ENCODE measurements at regions not wholly inside any gene's neighbourhood (a gene's known extent, or its start where the extent isn't known, plus 50 kb on each side); places are given as distances from the start of the nearest gene placed in this dataset.

GRCh38 chr4:136931781-136932180, 600.5 kb downstream of the PCDH18 start:
- Histone ChIP-seq H3K9me3 (replicated peaks) (no peaks in the 10 kb centered on the region), H3K27ac (replicated peaks) (no peak overlapping the region), H3K27me3 (ENCODE audit: low read depth) (no peaks in the 10 kb centered on the region), H3K4me3 (no peak overlapping the region), H3K4me1 (no peaks in the 10 kb centered on the region), H3K36me3 (no peaks in the 10 kb centered on the region)
- DNase-seq = no peak
- TF ChIP-seq CTCF (IDR thresholded peaks at IDR 0.05; ENCODE audit: borderline replicate concordance) = no peak
- intact Hi-C loops (cut with micrococcal nuclease) = no loop called here

- intact Hi-C loops (cut with micrococcal nuclease) = no loop called here
- no peak overlapping the region for H3K27ac ChIP-seq (replicated peaks)
- H3K36me3 ChIP-seq = no peaks in the 10 kb centered on the region
- no peaks in the 10 kb centered on the region for H3K4me1 ChIP-seq
- no peak overlapping the region for H3K4me3 ChIP-seq
- TF ChIP-seq CTCF (IDR thresholded peaks at IDR 0.05; ENCODE audit: borderline replicate concordance) = no peak
- no peaks in the 10 kb centered on the region for H3K9me3 ChIP-seq (replicated peaks)
- H3K27me3 ChIP-seq (ENCODE audit: low read depth) = no peaks in the 10 kb centered on the region
- DNase-seq = no peak
Measured at GRCh38 chr4:136928957-136929411, 603.3 kb downstream of the PCDH18 start.

GRCh38 chr4:136927172-136927571, 605.1 kb downstream of the PCDH18 start:
- no peak overlapping the region for H3K27ac ChIP-seq (replicated peaks)
- no peaks in the 10 kb centered on the region for H3K27me3 ChIP-seq (ENCODE audit: low read depth)
- no peak for TF ChIP-seq CTCF (IDR thresholded peaks at IDR 0.05; ENCODE audit: borderline replicate concordance)
- H3K4me3 ChIP-seq = no peak overlapping the region
- intact Hi-C loops (cut with micrococcal nuclease) = no loop called here
- no peak for DNase-seq
- no peaks in the 10 kb centered on the region for H3K36me3 ChIP-seq
- no peaks in the 10 kb centered on the region for H3K9me3 ChIP-seq (replicated peaks)
- no peaks in the 10 kb centered on the region for H3K4me1 ChIP-seq

- Histone ChIP-seq H3K4me3 (no peak overlapping the region), H3K4me1 (no peaks in the 10 kb centered on the region), H3K36me3 (no peaks in the 10 kb centered on the region), H3K27ac (replicated peaks) (no peak overlapping the region), H3K27me3 (ENCODE audit: low read depth) (no peaks in the 10 kb centered on the region), H3K9me3 (replicated peaks) (no peaks in the 10 kb centered on the region)
- intact Hi-C loops (cut with micrococcal nuclease) = no loop called here
- TF ChIP-seq CTCF (IDR thresholded peaks at IDR 0.05; ENCODE audit: borderline replicate concordance) = no peak
- DNase-seq = no peak
Measured at GRCh38 chr4:136925203-136925602, 607.1 kb downstream of the PCDH18 start.

GRCh38 chr4:136922066-136922465, 610.2 kb downstream of the PCDH18 start:
- no peak for TF ChIP-seq CTCF (IDR thresholded peaks at IDR 0.05; ENCODE audit: borderline replicate concordance)
- no peaks in the 10 kb centered on the region for H3K4me1 ChIP-seq
- no peaks in the 10 kb centered on the region for H3K27me3 ChIP-seq (ENCODE audit: low read depth)
- H3K36me3 ChIP-seq = no peaks in the 10 kb centered on the region
- H3K4me3 ChIP-seq = no peak overlapping the region
- no peaks in the 10 kb centered on the region for H3K9me3 ChIP-seq (replicated peaks)
- H3K27ac ChIP-seq (replicated peaks) = no peak overlapping the region
- intact Hi-C loops (cut with micrococcal nuclease) = no loop called here
- DNase-seq = no peak
